ENCODE measurements at regions not wholly inside any gene's neighbourhood (a gene's known extent, or its start where the extent isn't known, plus 50 kb on each side); places are given as distances from the start of the nearest gene placed in this dataset.

DNA sequence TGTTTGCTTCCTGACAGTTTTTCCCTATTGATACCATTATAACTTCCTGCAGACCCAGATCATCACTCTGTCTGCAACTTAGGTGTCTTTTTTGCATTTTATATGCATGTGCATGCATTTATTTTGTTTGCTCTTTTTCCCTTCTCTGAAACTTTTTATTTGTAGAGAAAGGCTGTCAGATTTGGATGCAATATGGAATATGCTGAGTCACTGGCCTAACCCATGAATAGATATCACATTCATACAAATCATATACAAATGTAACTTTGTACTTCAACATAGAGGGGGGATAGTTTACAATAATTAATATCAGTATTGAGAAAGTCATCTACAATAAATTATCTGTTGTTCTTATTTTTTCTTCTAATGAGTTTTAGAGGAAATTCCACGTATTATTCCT, 1465.0 kb downstream of the EFNB2 start:
- Histone ChIP-seq H3K14ac (ENCODE audit: insufficient read length) (no peak overlapping the region), H2BK12ac (ENCODE audit: low read depth, low read length) (no peak overlapping the region), H4K91ac (replicated peaks; ENCODE audit: insufficient read length, low read length) (no peak overlapping the region), H3K4ac (replicated peaks; ENCODE audit: insufficient read length, low read depth, low read length) (no peak overlapping the region), H2BK15ac (ENCODE audit: low read length) (no peak overlapping the region), H3K79me2 (ENCODE audit: control insufficient read depth in 1 of 2, insufficient read depth in 2 of 2, low read length in 2 of 2) (no peaks in the 10 kb centered on the region), H3K56ac (replicated peaks; ENCODE audit: insufficient read length, low read depth, low read length) (no peak overlapping the region), H3K23me2 (ENCODE audit: low read depth, low read length) (no peaks in the 10 kb centered on the region), H3K18ac (ENCODE audit: extremely low read depth, low read length) (no peak overlapping the region), H2BK5ac (ENCODE audit: low read depth, low read length) (no peak overlapping the region), H3K27me3 (replicated peaks in 1 of 4; ENCODE audit: control insufficient read depth in 3 of 4, extremely low read depth in 1 of 4, insufficient read depth in 3 of 4, low read length in 3 of 4) (no peaks in the 10 kb centered on the region), H4K20me1 (replicated peaks in 1 of 2; ENCODE audit: control insufficient read depth in 1 of 2, insufficient read depth in 2 of 2, low read length in 2 of 2) (no peaks in the 10 kb centered on the region), H3K36me3 (ENCODE audit: control insufficient read depth in 2 of 4, insufficient read depth in 4 of 4, low read length in 3 of 4) (no peaks in the 10 kb centered on the region), H2BK20ac (ENCODE audit: low read length) (no peak overlapping the region), H3K23ac (ENCODE audit: insufficient read length) (no peak overlapping the region), H2BK120ac (replicated peaks; ENCODE audit: low read depth, low read length) (no peak overlapping the region), H3K4me2 (ENCODE audit: insufficient read depth in 1 of 2, low read depth in 2 of 2, low read length in 2 of 2) (no peak overlapping the region), H2AFZ (ENCODE audit: low read length) (no peak overlapping the region; the same call in 1 of the 2 replicates), H2AK5ac (ENCODE audit: low read depth, low read length) (no peak overlapping the region), H3K4me1 (replicated peaks in 1 of 4; ENCODE audit: control insufficient read depth in 3 of 4, insufficient read depth in 4 of 4, low read length in 3 of 4) (no peaks in the 10 kb centered on the region), H3K27ac (ENCODE audit: low read depth, low read length) (no peak overlapping the region), H3K9me3 (ENCODE audit: insufficient read depth in 2 of 2, low read depth in 1 of 2, low read length in 1 of 2) (no peaks in the 10 kb centered on the region), H4K8ac (ENCODE audit: extremely low read depth, insufficient read depth, low read length) (no peak overlapping the region), H3K4me3 (ENCODE audit: extremely low read depth in 1 of 4, insufficient read depth in 2 of 4, low read depth in 3 of 4, low read length in 4 of 4) (no peak overlapping the region), H4K5ac (ENCODE audit: insufficient read length, low read depth, low read length) (no peak overlapping the region), H3K9ac (replicated peaks in 1 of 4; ENCODE audit: extremely low read depth in 1 of 4, low read depth in 3 of 4, low read length in 3 of 4) (no peak overlapping the region), H3K79me1 (ENCODE audit: low read depth, low read length) (no peaks in the 10 kb centered on the region)
- WGBS, 2 experiments (ENCODE audit: extremely low coverage in 1 of 2, insufficient coverage in 1 of 2, insufficient read length in 1 of 2, insufficient replicate concordance in 2 of 2, low coverage in 1 of 2, low lambda C conversion rate in 2 of 2, missing lambda C conversion rate in 1 of 2): 97% methylated on average over 1 of the region's 1 CpG; no CpG with 5 or more reads in 1 of the 2 experiments
- CTCF ChIA-PET (ENCODE audit: partially characterized antibody): no interaction called here
- POLR2A ChIA-PET (ENCODE audit: partially characterized antibody): no interaction called here
- no peak for FAIRE-seq
- DNase-seq (ENCODE audit: low read depth in 1 of 2, low spot score in 2 of 2): no peak
- TF ChIP-seq TEAD4 (IDR thresholded peaks at IDR 0.05; ENCODE audit: low read depth, low read length): no peak
